ENCODE measurements at regions not wholly inside any gene's neighbourhood (a gene's known extent, or its start where the extent isn't known, plus 50 kb on each side); places are given as distances from the start of the nearest gene placed in this dataset.

- TF ChIP-seq POLR2A (IDR thresholded peaks at IDR 0.05; ENCODE audit: low read depth, low read length) = no peak
- no peak for TF ChIP-seq POLR2AphosphoS5 (IDR thresholded peaks at IDR 0.05; ENCODE audit: low read depth, low read length)
- TF ChIP-seq TAF1 (IDR thresholded peaks at IDR 0.05; ENCODE audit: borderline replicate concordance, low read depth, low read length) = no peak
Measured at GRCh38 chr1:102190429-102190828, 193.7 kb upstream of the OLFM3 start.
